ENCODE measurements at regions not wholly inside any gene's neighbourhood (a gene's known extent, or its start where the extent isn't known, plus 50 kb on each side); places are given as distances from the start of the nearest gene placed in this dataset.

DNA sequence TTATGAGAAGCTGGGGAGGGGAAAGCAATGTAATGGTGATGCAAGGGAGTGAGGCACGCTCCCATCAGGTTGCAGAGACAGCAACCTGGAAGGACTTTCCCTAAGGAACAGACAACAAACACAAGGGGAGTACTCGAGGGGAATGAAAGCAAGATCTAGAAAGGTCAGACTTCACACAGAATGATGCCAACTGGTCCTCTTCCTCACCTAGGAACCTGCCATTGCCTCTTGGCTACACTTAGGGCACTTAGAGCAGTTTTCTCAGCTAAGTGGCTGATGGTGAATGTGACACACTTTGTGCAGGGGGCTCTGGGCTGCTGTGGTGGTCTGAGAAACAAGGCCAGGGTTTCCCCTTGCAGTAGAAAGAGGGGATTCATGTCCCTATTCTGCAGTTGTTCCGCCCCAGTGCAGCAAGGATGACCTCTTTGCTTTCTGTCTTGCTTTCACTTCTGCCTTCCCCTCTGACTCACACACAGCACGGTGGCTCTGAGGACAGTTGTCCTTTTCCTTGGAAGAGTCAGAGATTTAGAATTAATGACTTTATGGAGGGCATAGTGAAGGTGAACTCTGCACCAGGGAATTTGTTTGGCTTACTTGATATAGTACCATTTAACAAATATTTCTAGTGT lies 394.0 kb upstream of the KLF4 start:
- Histone ChIP-seq H3K36me3 (no peaks in the 10 kb centered on the region), H3K9me3 (no peaks in the 10 kb centered on the region), H3K4me3 (no peak overlapping the region), H3K4me1 (no peaks in the 10 kb centered on the region), H3K27me3 (no peaks in the 10 kb centered on the region), H3K27ac (no peak overlapping the region)
- DNase-seq = peak in 1 of 2 donors; percentile 31
- TF ChIP-seq EP300 (IDR thresholded peaks at IDR 0.05) (no peak), POLR2A (IDR thresholded peaks at IDR 0.05) (no peak), POLR2AphosphoS5 (IDR thresholded peaks at IDR 0.05) (no peak)
- TF ChIP-seq, protein P1, sequence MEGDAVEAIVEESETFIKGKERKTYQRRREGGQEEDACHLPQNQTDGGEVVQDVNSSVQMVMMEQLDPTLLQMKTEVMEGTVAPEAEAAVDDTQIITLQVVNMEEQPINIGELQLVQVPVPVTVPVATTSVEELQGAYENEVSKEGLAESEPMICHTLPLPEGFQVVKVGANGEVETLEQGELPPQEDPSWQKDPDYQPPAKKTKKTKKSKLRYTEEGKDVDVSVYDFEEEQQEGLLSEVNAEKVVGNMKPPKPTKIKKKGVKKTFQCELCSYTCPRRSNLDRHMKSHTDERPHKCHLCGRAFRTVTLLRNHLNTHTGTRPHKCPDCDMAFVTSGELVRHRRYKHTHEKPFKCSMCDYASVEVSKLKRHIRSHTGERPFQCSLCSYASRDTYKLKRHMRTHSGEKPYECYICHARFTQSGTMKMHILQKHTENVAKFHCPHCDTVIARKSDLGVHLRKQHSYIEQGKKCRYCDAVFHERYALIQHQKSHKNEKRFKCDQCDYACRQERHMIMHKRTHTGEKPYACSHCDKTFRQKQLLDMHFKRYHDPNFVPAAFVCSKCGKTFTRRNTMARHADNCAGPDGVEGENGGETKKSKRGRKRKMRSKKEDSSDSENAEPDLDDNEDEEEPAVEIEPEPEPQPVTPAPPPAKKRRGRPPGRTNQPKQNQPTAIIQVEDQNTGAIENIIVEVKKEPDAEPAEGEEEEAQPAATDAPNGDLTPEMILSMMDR (IDR thresholded peaks at IDR 0.05) = no peak
- intact Hi-C loops (cut with DNase I; ENCODE audit: low total_unique reads) = no loop called here
- WGBS, 5 donors = 64 to 79% (median 74%) methylated on average over 4 of the region's 4 CpGs

DNA sequence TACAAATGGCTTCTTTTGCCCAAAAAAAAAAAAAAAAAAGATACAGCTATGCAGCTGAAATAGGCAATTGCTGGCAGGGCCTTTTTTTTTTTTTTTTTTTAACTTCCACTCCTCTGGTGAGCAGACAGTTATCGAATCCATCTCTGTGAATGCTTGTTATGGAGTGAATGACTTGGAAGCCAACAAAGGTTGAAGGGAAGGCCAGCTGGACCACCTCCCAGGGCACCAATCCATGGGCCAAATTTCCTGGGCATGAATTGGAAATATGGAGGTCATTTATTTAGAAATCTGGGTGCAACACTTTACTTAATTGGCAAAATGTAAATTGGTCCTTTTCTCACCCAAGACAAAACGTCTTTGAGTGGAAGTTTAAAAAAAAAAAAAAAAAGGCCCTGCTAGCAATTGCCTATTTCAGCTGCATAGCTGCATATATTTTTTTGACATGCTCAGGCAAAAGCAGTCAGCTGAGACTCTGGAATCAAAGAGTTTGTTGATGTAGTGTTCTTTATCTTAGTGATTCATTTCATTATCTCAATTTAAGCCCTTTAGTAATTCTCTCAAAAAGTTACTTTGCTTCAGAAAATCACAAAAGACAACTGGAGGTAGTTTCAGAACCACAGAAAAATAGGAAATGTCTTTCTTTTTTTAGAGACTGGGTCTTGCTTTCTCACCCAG lies 392.2 kb upstream of the KLF4 start:
- H3K36me3 ChIP-seq = no peaks in the 10 kb centered on the region
- no peaks in the 10 kb centered on the region for H3K4me1 ChIP-seq
- no peaks in the 10 kb centered on the region for H3K9me3 ChIP-seq
- DNase-seq = no peak
- H3K27me3 ChIP-seq = no peaks in the 10 kb centered on the region
- H3K27ac ChIP-seq = no peak overlapping the region
- intact Hi-C loops (cut with DNase I; ENCODE audit: low total_unique reads) = no loop called here
- no peak overlapping the region for H3K4me3 ChIP-seq
- 61 to 82% (median 74%) methylated on average over 2 of the region's 2 CpGs for WGBS, 5 donors
- TF ChIP-seq EP300 (IDR thresholded peaks at IDR 0.05) (no peak), POLR2AphosphoS5 (IDR thresholded peaks at IDR 0.05) (no peak), POLR2A (IDR thresholded peaks at IDR 0.05) (no peak)
- TF ChIP-seq, protein P1 (IDR thresholded peaks at IDR 0.05) = no peak

DNA sequence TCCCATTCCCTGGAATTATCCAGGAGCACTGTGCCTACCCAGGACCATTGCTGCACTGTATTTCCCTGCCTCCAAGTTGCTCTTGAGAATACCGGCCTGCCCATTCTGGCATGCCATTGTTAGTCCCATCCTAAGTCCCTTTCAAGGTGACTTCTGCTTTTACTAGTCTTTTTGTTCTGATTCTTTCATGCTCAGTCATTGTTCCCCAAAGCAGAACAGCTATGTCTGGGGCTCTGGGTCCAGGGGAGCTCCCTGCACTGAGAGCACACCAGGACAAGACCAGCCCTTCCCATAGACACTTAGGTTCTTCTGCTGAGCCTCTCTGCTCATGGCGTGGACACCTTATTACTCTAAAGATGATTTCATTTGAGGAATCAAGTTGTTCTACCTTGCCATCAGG lies 388.9 kb upstream of the KLF4 start:
- H3K4me1 ChIP-seq = no peaks in the 10 kb centered on the region
- no peak overlapping the region for H3K27ac ChIP-seq
- intact Hi-C loops (cut with DNase I; ENCODE audit: low total_unique reads) = no loop called here
- H3K9me3 ChIP-seq = no peaks in the 10 kb centered on the region
- H3K4me3 ChIP-seq = no peak overlapping the region
- H3K36me3 ChIP-seq = no peaks in the 10 kb centered on the region
- TF ChIP-seq POLR2A (IDR thresholded peaks at IDR 0.05) (no peak), EP300 (IDR thresholded peaks at IDR 0.05) (no peak), POLR2AphosphoS5 (IDR thresholded peaks at IDR 0.05) (no peak)
- TF ChIP-seq, protein P1 (IDR thresholded peaks at IDR 0.05) = no peak
- no peaks in the 10 kb centered on the region for H3K27me3 ChIP-seq
- DNase-seq = no peak
- WGBS, 5 donors = 90 to 100% (median 96%) methylated on average over 2 of the region's 2 CpGs

DNA sequence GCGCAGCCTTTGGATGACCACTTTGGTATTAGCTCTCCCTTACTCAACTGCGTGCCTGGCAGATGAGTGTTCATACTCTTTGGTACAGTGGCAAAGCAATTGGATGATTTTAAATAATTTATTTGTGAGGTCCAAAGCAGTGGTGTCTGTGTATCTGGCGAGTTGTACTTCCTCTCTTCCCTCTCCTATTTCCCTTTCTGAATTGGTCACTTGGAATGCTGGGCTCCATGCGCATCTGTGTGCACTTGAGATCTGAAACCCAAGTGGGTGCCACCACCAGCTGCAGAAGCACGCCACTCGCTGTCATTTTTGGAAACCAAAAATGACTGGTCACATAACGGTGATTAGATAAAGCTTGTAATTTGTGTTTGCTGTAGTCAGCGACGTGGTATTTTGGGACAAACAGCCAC lies 386.0 kb upstream of the KLF4 start:
- H3K9me3 ChIP-seq = no peaks in the 10 kb centered on the region
- no peaks in the 10 kb centered on the region for H3K36me3 ChIP-seq
- no peak for DNase-seq
- H3K27ac ChIP-seq = no peak overlapping the region
- intact Hi-C loops (cut with DNase I; ENCODE audit: low total_unique reads) = no loop called here
- no peaks in the 10 kb centered on the region for H3K27me3 ChIP-seq
- no peak overlapping the region for H3K4me3 ChIP-seq
- 87 to 92% (median 90%) methylated on average over 9 of the region's 9 CpGs for WGBS, 5 donors
- TF ChIP-seq POLR2AphosphoS5 (IDR thresholded peaks at IDR 0.05) (no peak), EP300 (IDR thresholded peaks at IDR 0.05) (no peak), POLR2A (IDR thresholded peaks at IDR 0.05) (no peak)
- TF ChIP-seq, protein P1 (IDR thresholded peaks at IDR 0.05) = no peak
- H3K4me1 ChIP-seq = no peaks in the 10 kb centered on the region
